Activated CD4-positive, alpha-beta T cell treated with anti-CD3 and anti-CD28 coated beads, Interleukin-2, Interleukin-4, amounts not matched to agents 100 ng/mL and 50 ng/mL, durations not matched to agents 16 hours and 8 hours (primary cell): ENCODE measurements at regions not wholly inside any gene's neighbourhood (a gene's known extent, or its start where the extent isn't known, plus 50 kb on each side); places are given as distances from the start of the nearest gene placed in this dataset.

ENCODE experiments used
- DNase-seq: peaks from one replicate; pipeline ENCODE4 v3.0.0-alpha.2; 2020; ENCODE audit warnings: low spot score

GRCh38 chr7:9856668-9857067 lies 1117.0 kb upstream of the PHF14 start:
- no peak for DNase-seq

- DNase-seq, result no peak
Observed at GRCh38 chr7:9863545-9863944, 1110.1 kb upstream of the PHF14 start.

- DNase-seq, result no peak
Observed at GRCh38 chr7:9869151-9869550, 1104.5 kb upstream of the PHF14 start.

GRCh38 chr7:9869566-9869965 lies 1104.1 kb upstream of the PHF14 start:
- DNase-seq, result no peak

- DNase-seq, result no peak
Observed at GRCh38 chr7:9870674-9871073, 1103.0 kb upstream of the PHF14 start.

- DNase-seq, result no peak
Observed at GRCh38 chr7:9874182-9874581, 1099.5 kb upstream of the PHF14 start.

- no peak for DNase-seq
Observed at GRCh38 chr7:9876053-9876452, 1097.6 kb upstream of the PHF14 start.

GRCh38 chr7:9889554-9889953 lies 1084.1 kb upstream of the PHF14 start:
- DNase-seq, result no peak

GRCh38 chr7:9890092-9890491 lies 1083.6 kb upstream of the PHF14 start:
- DNase-seq, result no peak

- no peak for DNase-seq
Observed at GRCh38 chr7:9891056-9891455, 1082.6 kb upstream of the PHF14 start.

GRCh38 chr7:9900339-9900738 lies 1073.3 kb upstream of the PHF14 start:
- no peak for DNase-seq

GRCh38 chr7:9921326-9921725 lies 1052.3 kb upstream of the PHF14 start:
- no peak for DNase-seq

GRCh38 chr7:9937944-9938631 lies 1035.6 kb upstream of the PHF14 start:
- no peak for DNase-seq

GRCh38 chr7:9939176-9939575 lies 1034.5 kb upstream of the PHF14 start:
- DNase-seq, result no peak

- DNase-seq, result no peak
Observed at GRCh38 chr7:9945131-9945530, 1028.5 kb upstream of the PHF14 start.

- DNase-seq, result no peak
Observed at GRCh38 chr7:9945857-9946256, 1027.8 kb upstream of the PHF14 start.

GRCh38 chr7:9955138-9955537 lies 1018.5 kb upstream of the PHF14 start:
- no peak for DNase-seq

GRCh38 chr7:9958486-9958885 lies 1015.2 kb upstream of the PHF14 start:
- DNase-seq, result no peak

- no peak for DNase-seq
Observed at GRCh38 chr7:9960460-9960859, 1013.2 kb upstream of the PHF14 start.

GRCh38 chr7:9961161-9961922 lies 1012.3 kb upstream of the PHF14 start:
- no peak for DNase-seq

- no peak for DNase-seq
Observed at GRCh38 chr7:9962742-9963141, 1010.9 kb upstream of the PHF14 start.

GRCh38 chr7:9978106-9979064 lies 995.3 kb upstream of the PHF14 start:
- no peak for DNase-seq
